ENCODE measurements at regions not wholly inside any gene's neighbourhood (a gene's known extent, or its start where the extent isn't known, plus 50 kb on each side); places are given as distances from the start of the nearest gene placed in this dataset.

DNA sequence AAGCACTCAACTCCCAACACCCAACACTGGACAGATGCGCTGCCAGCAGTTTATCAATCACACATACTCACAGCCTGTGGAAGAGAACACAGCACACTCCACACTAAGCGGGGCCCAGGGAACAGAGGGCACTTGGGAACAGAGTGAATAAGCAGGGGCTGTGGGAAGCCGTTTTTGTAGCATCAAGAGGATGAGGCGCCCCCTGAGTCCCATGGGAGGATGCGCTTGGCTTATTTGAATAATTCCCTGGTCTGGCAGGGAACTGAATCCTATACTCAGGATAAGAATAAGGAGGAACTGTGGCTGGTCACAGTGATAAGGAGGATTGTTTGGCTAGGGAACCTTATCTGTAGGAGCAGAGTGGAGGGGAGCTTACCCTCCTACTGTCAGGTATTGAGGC, 96.1 kb upstream of the DNAH5 start:
- H3K4me3 ChIP-seq = no peak overlapping the region
- ATAC-seq (no peak), DNase-seq (no peak)
- WGBS, 2 donors = 61 to 73% methylated on average over 5 of the region's 5 CpGs
- peaks cover 0 to 3% (median 0%) of the 10 kb centered on the region in 7 donors for H3K27me3 ChIP-seq
- TF ChIP-seq, protein P1, sequence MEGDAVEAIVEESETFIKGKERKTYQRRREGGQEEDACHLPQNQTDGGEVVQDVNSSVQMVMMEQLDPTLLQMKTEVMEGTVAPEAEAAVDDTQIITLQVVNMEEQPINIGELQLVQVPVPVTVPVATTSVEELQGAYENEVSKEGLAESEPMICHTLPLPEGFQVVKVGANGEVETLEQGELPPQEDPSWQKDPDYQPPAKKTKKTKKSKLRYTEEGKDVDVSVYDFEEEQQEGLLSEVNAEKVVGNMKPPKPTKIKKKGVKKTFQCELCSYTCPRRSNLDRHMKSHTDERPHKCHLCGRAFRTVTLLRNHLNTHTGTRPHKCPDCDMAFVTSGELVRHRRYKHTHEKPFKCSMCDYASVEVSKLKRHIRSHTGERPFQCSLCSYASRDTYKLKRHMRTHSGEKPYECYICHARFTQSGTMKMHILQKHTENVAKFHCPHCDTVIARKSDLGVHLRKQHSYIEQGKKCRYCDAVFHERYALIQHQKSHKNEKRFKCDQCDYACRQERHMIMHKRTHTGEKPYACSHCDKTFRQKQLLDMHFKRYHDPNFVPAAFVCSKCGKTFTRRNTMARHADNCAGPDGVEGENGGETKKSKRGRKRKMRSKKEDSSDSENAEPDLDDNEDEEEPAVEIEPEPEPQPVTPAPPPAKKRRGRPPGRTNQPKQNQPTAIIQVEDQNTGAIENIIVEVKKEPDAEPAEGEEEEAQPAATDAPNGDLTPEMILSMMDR (IDR thresholded peaks at IDR 0.05) = no peak
- no peaks in the 10 kb centered on the region for H3K36me3 ChIP-seq
- peaks cover 0 to 38% (median 20%) of the 10 kb centered on the region in 9 donors for H3K4me1 ChIP-seq
- intact Hi-C loops (cut with DNase I) = no loop called here
- H3K27ac ChIP-seq = no peak overlapping the region
- no peaks in the 10 kb centered on the region for H3K9me3 ChIP-seq

DNA sequence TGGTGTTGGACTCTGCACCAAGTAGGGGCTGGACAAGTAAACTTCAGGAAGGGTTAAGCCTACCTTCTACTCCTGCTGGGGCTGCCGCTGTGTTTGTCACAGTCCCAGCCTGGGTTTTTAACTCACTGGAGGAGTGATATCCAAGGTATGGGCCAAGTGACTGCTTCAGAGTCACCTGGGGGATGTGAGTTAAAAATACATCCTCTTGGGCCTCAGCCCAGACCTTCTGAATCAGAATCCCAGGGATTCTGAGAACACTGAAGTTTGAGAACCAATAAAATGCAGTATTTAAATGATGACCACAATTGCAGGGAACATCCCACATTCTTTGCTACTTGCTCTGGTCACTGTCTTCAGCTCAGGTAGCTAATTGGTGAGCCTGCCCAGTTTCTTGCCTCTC, 95.1 kb upstream of the DNAH5 start:
- DNase-seq (no peak), ATAC-seq (no peak)
- TF ChIP-seq, protein P1 (IDR thresholded peaks at IDR 0.05) = no peak
- intact Hi-C loops (cut with DNase I) = no loop called here
- H3K9me3 ChIP-seq = no peaks in the 10 kb centered on the region
- no peak overlapping the region for H3K4me3 ChIP-seq
- H3K27me3 ChIP-seq = peaks cover 0 to 3% (median 0%) of the 10 kb centered on the region in 7 donors
- H3K36me3 ChIP-seq = no peaks in the 10 kb centered on the region
- no peak overlapping the region for H3K27ac ChIP-seq
- H3K4me1 ChIP-seq = peaks cover 0 to 45% (median 25%) of the 10 kb centered on the region in 9 donors
- WGBS, 2 donors = 59 to 71% methylated on average over 1 of the region's 1 CpG

DNA sequence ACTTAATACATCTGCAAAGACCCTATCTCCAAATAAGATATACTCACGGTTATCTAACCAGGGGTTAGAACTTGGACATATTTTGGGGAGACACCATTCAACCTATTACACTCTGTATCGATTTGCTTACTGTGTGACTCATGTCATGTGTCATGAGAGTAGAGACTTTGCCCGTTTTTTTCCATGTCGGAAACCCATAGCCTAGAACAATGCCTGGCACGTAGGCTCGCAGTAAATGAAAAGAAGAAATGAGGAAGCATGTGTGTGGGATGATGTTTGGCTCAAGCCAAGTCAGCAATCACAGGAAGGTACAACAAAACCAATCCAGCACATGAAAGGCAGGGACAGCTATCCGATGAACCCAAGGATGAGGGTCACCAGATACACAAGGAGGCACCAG, 94.6 kb upstream of the DNAH5 start:
- 64 to 74% methylated on average over 7 of the region's 7 CpGs for WGBS, 2 donors
- ATAC-seq (no peak), DNase-seq (no peak)
- Histone ChIP-seq H3K4me1 (peaks cover 0 to 45% (median 25%) of the 10 kb centered on the region in 9 donors), H3K36me3 (no peaks in the 10 kb centered on the region), H3K4me3 (no peak overlapping the region), H3K27me3 (peaks cover 0 to 3% (median 0%) of the 10 kb centered on the region in 7 donors), H3K9me3 (no peaks in the 10 kb centered on the region), H3K27ac (peak overlapping the region in 1 of 10 donors; percentile 20)
- intact Hi-C loops (cut with DNase I) = no loop called here
- TF ChIP-seq, protein P1 (IDR thresholded peaks at IDR 0.05) = no peak

DNA sequence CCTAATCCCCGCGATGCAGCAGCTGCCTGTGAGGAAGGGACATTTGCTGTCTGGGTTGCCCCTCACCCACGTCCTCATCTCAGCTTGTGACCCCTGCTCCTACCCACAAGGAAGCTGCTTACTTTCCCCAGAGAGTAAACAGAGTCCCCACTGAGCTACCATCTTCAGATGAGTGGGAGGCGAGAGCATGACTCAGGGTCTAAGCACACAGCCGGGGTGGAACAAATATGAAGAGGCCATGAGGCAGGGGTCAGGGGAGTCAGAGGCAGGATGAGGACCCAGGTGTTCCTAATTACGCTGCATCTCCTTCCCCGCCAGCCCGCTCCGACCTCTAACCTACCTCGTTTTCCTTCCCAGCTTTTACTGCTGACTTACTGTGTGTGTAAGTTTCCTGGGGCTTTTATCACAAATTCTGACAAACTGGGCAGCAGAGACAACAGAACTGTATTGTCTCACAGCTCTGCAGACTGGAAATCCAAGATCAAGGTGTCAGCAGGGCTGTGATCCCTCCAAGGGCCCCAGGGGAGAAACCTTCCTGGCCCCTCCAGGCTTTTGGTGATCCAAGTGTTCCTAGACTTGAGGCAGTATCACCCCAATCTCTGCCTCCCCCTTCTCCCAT, 94.0 kb upstream of the DNAH5 start:
- Histone ChIP-seq H3K4me3 (no peak overlapping the region), H3K9me3 (no peaks in the 10 kb centered on the region), H3K4me1 (peaks cover 0 to 45% (median 25%) of the 10 kb centered on the region in 9 donors), H3K27ac (peak overlapping the region in 1 of 10 donors; percentile 20), H3K27me3 (peaks cover 0 to 3% (median 0%) of the 10 kb centered on the region in 7 donors), H3K36me3 (no peaks in the 10 kb centered on the region)
- ATAC-seq (no peak), DNase-seq (no peak)
- intact Hi-C loops (cut with DNase I) = no loop called here
- WGBS, 2 donors = 84 to 86% methylated on average over 10 of the region's 10 CpGs
- TF ChIP-seq, protein P1 (IDR thresholded peaks at IDR 0.05) = no peak

All from heart right ventricle (tissue), 16 donors.